ENCODE measurements at regions not wholly inside any gene's neighbourhood (a gene's known extent, or its start where the extent isn't known, plus 50 kb on each side); places are given as distances from the start of the nearest gene placed in this dataset.

- TF ChIP-seq CTCF (IDR thresholded peaks at IDR 0.05 in 4 of 5, conservative IDR thresholded peaks at IDR 0.05 in 1 of 5) (no peak), POLR2A (IDR thresholded peaks at IDR 0.05) (no peak)
Observed at GRCh38 chr11:129270446-129270845, 78.3 kb upstream of the ARHGAP32 start.

Data from gastrocnemius medialis (tissue), 4 donors.